ENCODE measurements at regions not wholly inside any gene's neighbourhood (a gene's known extent, or its start where the extent isn't known, plus 50 kb on each side); places are given as distances from the start of the nearest gene placed in this dataset.

- DNase-seq (peak; percentile 69), ATAC-seq (no peak)
- ChIA-PET CTCF (interaction anchor here (0.6 to 1.0 kb wide), 5 partner anchors 22 to 549 kb away, joined by 3 to 13 read pairs (median 3); no protein-coding TSS in a partner anchor), POLR2A (ENCODE audit: unreplicated experiment) (interaction anchor here (0.6 kb wide), 3 partner anchors 8 to 1699 kb away, joined by 4 to 9 read pairs (median 7); no protein-coding TSS in a partner anchor)
- H3K4me1 ChIP-seq (ENCODE audit: insufficient read depth, low read length), result peaks cover 24% of the 10 kb centered on the region
- H4K20me1 ChIP-seq (ENCODE audit: low read length), result no peaks in the 10 kb centered on the region
- H3K79me2 ChIP-seq (ENCODE audit: low read length), result no peaks in the 10 kb centered on the region
- H3K9ac ChIP-seq (ENCODE audit: low read length), result no peak overlapping the region
- H3F3A ChIP-seq (ENCODE audit: low read length, unreplicated experiment), result no peaks in the 10 kb centered on the region
- H3K4me3 ChIP-seq (ENCODE audit: low read length), result no peak overlapping the region
- H3K9me3 ChIP-seq (ENCODE audit: low read length), result no peaks in the 10 kb centered on the region
- no TSS peak for BruUV-seq (replicated peaks)
- intact Hi-C loops (cut with micrococcal nuclease), result loop anchor here (1.0 to 5.0 kb wide), 5 partner anchors 86 to 694 kb away; no protein-coding TSS in a partner anchor
- H2AFZ ChIP-seq (ENCODE audit: low read length), result no peak overlapping the region
- TF ChIP-seq EZH2phosphoT487 (IDR thresholded peaks at IDR 0.05; ENCODE audit: borderline replicate concordance, low read length) (no peak), EZH2 (IDR thresholded peaks at IDR 0.05; ENCODE audit: low read length, unreplicated experiment) (no peak), CTCF (conservative IDR thresholded peaks at IDR 0.05; ENCODE audit: low read depth, low read length) (peak; percentile 96)
- no peaks in the 10 kb centered on the region for H3K9me2 ChIP-seq (replicated peaks; ENCODE audit: low read length)
- no peak overlapping the region for H3K27ac ChIP-seq (ENCODE audit: low read length)
- no peaks in the 10 kb centered on the region for H3K27me3 ChIP-seq (ENCODE audit: low read length)
- no peaks in the 10 kb centered on the region for H3K36me3 ChIP-seq (ENCODE audit: low read depth, low read length)
- no peak overlapping the region for H3K4me2 ChIP-seq (ENCODE audit: low read length)
Observed at GRCh38 chr18:59988098-59988706, 88.4 kb downstream of the PMAIP1 start.

GRCh38 chr18:59987102-59987501 is 87.3 kb downstream of the PMAIP1 start:
- Histone ChIP-seq H2AFZ (ENCODE audit: low read length) (no peak overlapping the region), H3K4me2 (ENCODE audit: low read length) (no peak overlapping the region), H3K79me2 (ENCODE audit: low read length) (no peaks in the 10 kb centered on the region), H3F3A (ENCODE audit: low read length, unreplicated experiment) (no peaks in the 10 kb centered on the region), H3K9me3 (ENCODE audit: low read length) (no peaks in the 10 kb centered on the region), H3K27me3 (ENCODE audit: low read length) (no peaks in the 10 kb centered on the region), H3K9me2 (replicated peaks; ENCODE audit: low read length) (no peaks in the 10 kb centered on the region), H3K27ac (ENCODE audit: low read length) (no peak overlapping the region), H3K4me3 (ENCODE audit: low read length) (no peak overlapping the region), H3K36me3 (ENCODE audit: low read depth, low read length) (no peaks in the 10 kb centered on the region), H3K9ac (ENCODE audit: low read length) (no peak overlapping the region), H3K4me1 (ENCODE audit: insufficient read depth, low read length) (peaks cover 24% of the 10 kb centered on the region), H4K20me1 (ENCODE audit: low read length) (no peaks in the 10 kb centered on the region)
- CTCF ChIA-PET, result interaction anchor here (0.7 kb wide), 1 partner anchor 549 kb away, joined by 3 read pairs; no protein-coding TSS in a partner anchor
- DNase-seq (no peak), ATAC-seq (no peak)
- intact Hi-C loops (cut with micrococcal nuclease), result loop anchor here (5.0 kb wide), 2 partner anchors 85 to 695 kb away; no protein-coding TSS in a partner anchor
- POLR2A ChIA-PET (ENCODE audit: unreplicated experiment), result no interaction called here
- TF ChIP-seq EZH2 (IDR thresholded peaks at IDR 0.05; ENCODE audit: low read length, unreplicated experiment), result no peak
- no peak for TF ChIP-seq CTCF (conservative IDR thresholded peaks at IDR 0.05; ENCODE audit: low read depth, low read length)
- TF ChIP-seq EZH2phosphoT487 (IDR thresholded peaks at IDR 0.05; ENCODE audit: borderline replicate concordance, low read length), result no peak
- BruUV-seq (replicated peaks), result no TSS peak

GRCh38 chr18:59986139-59986538 is 86.3 kb downstream of the PMAIP1 start:
- H2AFZ ChIP-seq (ENCODE audit: low read length), result no peak overlapping the region
- H3K9me2 ChIP-seq (replicated peaks; ENCODE audit: low read length), result no peaks in the 10 kb centered on the region
- POLR2A ChIA-PET (ENCODE audit: unreplicated experiment), result no interaction called here
- CTCF ChIA-PET, result interaction anchor here (0.6 kb wide), 1 partner anchor 1908 kb away, joined by 3 read pairs; no protein-coding TSS in a partner anchor
- H4K20me1 ChIP-seq (ENCODE audit: low read length), result no peaks in the 10 kb centered on the region
- intact Hi-C loops (cut with micrococcal nuclease), result loop anchor here (5.0 kb wide), 2 partner anchors 84 to 696 kb away; no protein-coding TSS in a partner anchor
- H3K4me1 ChIP-seq (ENCODE audit: insufficient read depth, low read length), result peaks cover 24% of the 10 kb centered on the region
- H3K36me3 ChIP-seq (ENCODE audit: low read depth, low read length), result no peaks in the 10 kb centered on the region
- H3K4me2 ChIP-seq (ENCODE audit: low read length), result no peak overlapping the region
- no peak overlapping the region for H3K27ac ChIP-seq (ENCODE audit: low read length)
- no peak overlapping the region for H3K9ac ChIP-seq (ENCODE audit: low read length)
- no peaks in the 10 kb centered on the region for H3F3A ChIP-seq (ENCODE audit: low read length, unreplicated experiment)
- H3K79me2 ChIP-seq (ENCODE audit: low read length), result no peaks in the 10 kb centered on the region
- no peak for ATAC-seq
- no TSS peak for BruUV-seq (replicated peaks)
- H3K9me3 ChIP-seq (ENCODE audit: low read length), result no peaks in the 10 kb centered on the region
- TF ChIP-seq EZH2phosphoT487 (IDR thresholded peaks at IDR 0.05; ENCODE audit: borderline replicate concordance, low read length) (no peak), CTCF (conservative IDR thresholded peaks at IDR 0.05; ENCODE audit: low read depth, low read length) (no peak), EZH2 (IDR thresholded peaks at IDR 0.05; ENCODE audit: low read length, unreplicated experiment) (no peak)
- H3K27me3 ChIP-seq (ENCODE audit: low read length), result no peaks in the 10 kb centered on the region
- no peak for DNase-seq
- no peak overlapping the region for H3K4me3 ChIP-seq (ENCODE audit: low read length)
